ENCODE measurements at regions not wholly inside any gene's neighbourhood (a gene's known extent, or its start where the extent isn't known, plus 50 kb on each side); places are given as distances from the start of the nearest gene placed in this dataset.
"Not testable (repeated sequence)": the region's sequence is repeated elsewhere in the genome, so short reads cannot be mapped to it uniquely, and the experiment has no call there.

GRCh38 chr14:86775896-86776295, 1217.1 kb downstream of the GALC start:
- not testable (repeated sequence) for FAIRE-seq

- FAIRE-seq: no peak
These were observed 1218.1 kb downstream of the GALC start for GRCh38 chr14:86774916-86775315.

DNA sequence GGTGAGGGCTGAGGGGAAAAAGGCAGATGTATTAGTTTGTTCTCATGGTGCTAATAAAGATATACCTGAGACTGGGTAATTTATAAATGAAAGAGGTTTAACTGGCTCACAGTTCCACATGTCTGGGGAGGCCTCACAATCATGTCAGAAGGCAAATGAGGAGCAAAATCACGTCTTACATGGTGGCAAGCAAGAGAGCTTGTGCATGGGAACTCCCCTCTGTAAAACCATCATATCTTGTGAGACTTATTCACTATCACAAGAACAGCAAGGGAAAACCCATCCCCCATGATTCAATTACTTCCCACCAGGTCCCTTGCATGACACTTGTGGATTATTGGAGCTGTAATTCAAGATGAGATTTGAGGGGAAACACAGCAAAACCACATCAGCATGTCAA, 1220.9 kb downstream of the GALC start:
- FAIRE-seq: no peak

DNA sequence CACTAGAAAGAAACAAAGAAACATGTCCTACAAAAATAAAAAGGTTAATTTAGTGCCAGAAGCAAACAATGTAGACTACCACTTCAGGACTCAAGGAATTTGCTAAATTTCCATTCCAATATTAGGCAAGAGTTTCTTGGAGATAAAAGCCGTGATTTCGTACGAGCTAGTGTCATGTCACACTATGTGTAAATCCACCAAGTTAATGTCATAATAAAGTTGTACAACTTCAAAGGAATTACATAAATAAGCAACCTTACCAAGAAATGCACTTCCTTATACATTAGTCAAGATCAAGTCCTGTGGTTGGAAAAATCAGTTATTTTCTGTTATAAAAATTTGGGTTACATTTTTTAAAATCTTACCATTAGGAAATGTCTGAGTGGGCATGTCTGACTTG, 1222.8 kb downstream of the GALC start:
- FAIRE-seq: no peak

- no peak for FAIRE-seq
These were observed 1226.5 kb downstream of the GALC start for GRCh38 chr14:86766469-86766868.

DNA sequence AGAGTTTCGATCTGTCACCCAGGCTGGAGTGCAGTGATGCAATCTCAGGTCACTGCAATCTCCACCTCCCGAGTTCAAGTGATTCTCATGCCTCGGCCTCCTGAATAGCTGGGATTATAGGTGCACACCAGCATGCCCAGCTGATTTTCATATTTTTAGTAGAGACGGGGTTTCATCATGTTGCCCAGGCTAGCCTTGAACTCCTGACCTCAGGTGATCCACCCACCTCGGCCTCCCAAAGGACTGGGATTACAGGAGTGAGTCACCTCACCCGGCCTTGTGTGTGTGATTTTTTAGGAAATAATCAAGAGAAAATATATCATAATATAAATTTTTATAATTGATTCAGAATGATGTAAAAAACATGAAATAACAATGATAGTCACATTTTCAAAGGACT, 1231.4 kb downstream of the GALC start:
- no peak for FAIRE-seq

DNA sequence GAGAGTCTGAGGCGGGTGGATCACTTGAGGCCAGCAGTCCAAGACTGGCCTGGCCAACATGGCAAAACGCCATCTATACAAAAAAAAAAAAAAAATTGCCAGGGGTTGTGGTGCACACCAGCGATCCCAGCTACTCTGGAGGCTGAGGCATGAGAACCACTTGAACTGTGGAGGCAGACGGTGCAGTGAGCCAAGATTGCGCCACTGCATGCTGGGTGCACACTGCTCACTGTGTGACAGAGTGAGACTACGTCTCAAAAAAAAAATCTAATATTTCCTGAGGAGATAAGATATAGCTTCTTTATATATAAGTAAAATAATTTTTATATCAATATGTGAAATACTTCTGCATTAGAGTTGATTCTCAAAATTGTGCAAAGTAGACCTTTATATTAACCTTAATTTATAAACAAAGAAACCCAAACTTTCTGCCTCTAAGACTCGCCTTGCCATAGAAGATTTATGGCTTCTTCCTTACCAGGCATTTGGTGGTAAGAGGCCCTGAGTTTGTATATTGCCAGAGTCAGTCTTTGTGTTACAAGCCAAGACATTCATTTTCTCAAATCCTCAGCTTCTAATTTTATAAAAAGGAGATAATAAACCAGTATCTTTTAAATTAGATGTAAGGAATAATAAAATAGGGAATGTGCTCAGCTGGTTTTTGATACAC, 1226.7 kb downstream of the FLRT2 start:
- no peak for FAIRE-seq

- FAIRE-seq: not testable (repeated sequence)
These were observed 1220.5 kb downstream of the FLRT2 start for GRCh38 chr14:86750488-86750887.

GRCh38 chr14:86739761-86740160, 1209.8 kb downstream of the FLRT2 start:
- no peak for FAIRE-seq

GRCh38 chr14:86731427-86731826, 1201.5 kb downstream of the FLRT2 start:
- not testable (repeated sequence) for FAIRE-seq

DNA sequence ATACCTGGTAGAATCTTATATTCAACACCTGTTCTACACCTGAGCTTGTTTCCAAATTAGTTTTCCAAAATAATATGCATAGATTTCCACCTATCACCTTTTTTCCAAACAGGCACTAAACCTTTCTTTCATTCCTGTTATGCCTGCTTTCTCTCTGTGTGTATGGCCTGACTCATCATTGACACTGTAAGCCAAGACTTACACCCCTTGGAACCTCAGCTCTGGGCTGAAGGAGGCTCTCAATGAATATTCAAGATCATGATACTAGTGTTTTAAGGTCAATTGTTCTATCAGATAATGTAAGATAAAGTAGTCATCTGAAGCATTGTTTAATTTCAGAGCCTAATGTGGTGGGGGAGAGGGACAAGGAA, 1193.3 kb downstream of the FLRT2 start:
- no peak for FAIRE-seq

DNA sequence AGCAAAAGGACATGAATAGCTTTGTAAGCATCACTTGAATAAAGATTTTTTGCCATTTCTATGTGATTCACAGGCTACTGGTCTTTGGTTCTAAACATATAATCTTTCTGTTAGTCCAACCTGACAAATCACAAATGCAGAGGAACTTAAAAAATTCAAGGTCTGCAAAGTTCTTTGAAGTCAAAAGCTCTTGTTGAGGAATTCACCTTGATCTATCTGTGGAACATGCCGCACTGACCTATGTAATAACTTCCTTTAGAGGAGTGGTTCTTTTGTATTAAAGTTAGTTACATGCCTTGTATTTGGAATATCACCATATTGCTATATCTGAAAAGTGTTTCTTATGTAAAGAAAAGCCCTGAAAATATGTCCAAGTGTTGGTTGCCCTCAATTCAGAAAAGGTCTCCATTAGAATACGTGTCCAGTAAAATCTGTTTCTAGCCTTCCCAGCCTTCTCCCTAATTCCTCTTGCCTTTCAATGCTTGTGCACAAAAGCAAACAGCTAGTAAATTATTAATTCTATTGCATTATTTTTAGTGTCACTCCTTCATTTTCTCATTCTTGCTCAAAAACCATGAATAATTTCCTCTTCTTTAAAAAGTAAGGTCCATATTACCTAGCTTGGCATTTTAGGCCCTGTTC, 1192.8 kb downstream of the FLRT2 start:
- no peak for FAIRE-seq

DNA sequence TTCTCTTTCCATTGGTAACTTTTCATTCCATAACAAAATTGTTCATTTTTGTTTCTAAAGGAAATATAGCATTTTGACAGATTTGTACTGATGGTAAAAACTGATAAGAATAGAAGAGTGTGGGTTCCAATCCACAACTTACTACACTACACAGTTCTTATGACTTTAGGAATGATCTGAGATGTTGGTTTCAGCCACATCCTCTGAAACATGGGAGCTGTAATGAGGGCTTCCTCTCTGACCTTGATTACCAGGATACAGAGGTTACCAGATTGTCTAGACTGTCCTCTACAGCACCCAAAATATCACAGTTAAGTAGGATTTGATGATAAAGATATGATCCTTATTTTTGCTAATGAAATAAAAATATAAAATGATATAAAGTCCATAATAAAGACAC, 1184.6 kb downstream of the FLRT2 start:
- no peak for FAIRE-seq

GRCh38 chr14:86714153-86714552, 1184.2 kb downstream of the FLRT2 start:
- no peak for FAIRE-seq

DNA sequence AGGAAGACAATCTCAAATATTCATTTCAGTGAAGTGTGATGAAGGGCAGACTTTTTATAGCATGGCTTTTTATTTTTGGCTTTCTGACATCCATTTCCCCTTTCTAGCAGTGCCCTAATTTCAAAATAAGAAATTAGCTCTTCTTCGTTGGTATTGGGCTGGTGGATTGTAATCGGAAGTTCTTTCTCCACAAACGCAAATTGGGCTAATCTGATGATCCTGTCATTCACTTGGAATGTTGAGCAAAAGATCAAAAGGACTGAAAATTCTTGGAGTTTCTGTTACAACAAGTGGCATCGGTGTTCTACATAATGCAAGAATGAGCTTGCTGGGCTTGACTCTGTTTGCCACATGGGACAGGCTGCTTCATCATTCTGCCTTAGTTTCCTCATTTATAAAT, 1182.8 kb downstream of the FLRT2 start:
- no peak for FAIRE-seq

GRCh38 chr14:86712176-86712575, 1182.2 kb downstream of the FLRT2 start:
- FAIRE-seq: no peak

GRCh38 chr14:86708846-86709339, 1178.9 kb downstream of the FLRT2 start:
- no peak for FAIRE-seq

GRCh38 chr14:86707071-86707470, 1177.1 kb downstream of the FLRT2 start:
- no peak for FAIRE-seq

DNA sequence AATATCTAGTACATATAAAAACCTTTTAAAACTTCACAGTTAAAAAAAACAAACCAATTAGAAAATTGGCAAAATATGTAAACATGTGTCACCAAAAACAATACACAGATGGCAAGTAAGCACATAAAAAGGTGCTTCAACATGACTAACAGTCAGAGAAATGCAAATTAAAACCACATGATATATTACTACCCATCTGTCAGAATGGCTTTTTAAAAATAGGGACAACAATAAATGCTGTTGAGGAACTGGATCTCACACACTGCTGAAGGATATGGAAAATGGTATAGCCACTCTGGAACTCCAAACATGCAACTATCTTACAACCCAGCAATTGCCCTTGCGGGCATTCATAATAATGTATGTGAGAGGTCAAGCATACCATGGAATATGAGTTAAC, 1153.6 kb downstream of the FLRT2 start:
- no peak for FAIRE-seq

- no peak for FAIRE-seq
These were observed 1145.1 kb downstream of the FLRT2 start for GRCh38 chr14:86675059-86675458.

DNA sequence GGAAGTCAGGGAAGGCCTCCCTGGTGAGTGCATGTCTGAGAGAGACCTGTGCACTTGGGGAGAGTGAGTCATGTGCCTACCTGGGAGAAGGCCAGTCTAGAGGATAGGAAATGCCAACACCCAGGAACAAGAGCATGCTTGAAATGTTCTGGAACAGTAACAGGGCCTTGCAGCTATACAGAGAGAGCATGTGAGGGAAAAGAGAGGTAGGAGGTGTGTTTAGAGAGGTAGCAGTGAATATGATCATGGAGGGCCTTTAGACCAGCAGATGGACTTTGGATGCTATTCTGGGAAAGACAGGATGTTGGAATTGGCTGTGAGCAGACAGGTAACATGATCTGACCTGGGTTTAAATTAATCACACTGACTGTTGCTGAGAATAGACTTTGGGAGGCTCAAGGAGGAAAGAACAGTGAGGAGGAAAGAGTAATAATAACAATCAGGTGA, 1143.6 kb downstream of the FLRT2 start:
- FAIRE-seq: no peak

DNA sequence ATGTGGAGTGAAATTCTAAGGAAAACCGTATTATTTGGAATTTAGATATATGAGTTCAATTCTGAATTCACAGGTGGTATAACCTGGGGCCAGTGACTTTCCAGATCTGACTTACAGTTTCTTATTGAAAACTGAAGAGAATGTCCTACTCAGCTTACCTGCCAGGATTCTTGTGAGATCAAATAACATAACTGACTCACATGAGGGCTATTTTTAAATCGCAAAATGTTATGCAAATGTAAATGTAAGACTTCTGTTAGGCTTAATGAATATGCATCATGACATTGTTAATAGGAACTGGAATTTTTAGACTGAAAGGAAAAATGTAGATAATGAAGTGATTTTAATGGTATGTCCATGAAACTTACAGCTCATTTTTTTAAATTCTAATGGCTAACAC, 1142.1 kb downstream of the FLRT2 start:
- no peak for FAIRE-seq

DNA sequence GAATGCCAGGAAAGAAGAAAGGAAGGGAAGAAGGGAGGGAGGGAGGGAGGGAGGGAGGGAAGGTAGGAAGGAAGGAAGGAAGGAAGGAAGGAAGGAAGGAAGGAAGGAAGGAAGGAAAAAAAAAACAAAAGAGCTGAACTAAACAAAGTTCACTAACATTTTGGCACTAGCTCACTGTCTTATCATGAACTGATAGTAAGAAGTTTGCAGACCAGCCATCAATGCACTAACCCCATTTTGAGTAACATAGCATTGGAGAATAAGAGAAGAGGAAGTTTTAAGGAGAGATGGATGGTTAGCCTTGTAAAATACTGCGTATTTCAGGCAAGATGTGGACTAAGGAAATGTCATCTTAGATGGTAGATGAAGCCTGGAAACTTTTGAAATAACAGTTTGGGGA, 1136.0 kb downstream of the FLRT2 start:
- FAIRE-seq: no peak

GRCh38 chr14:86662334-86662733, 1132.4 kb downstream of the FLRT2 start:
- FAIRE-seq: no peak

Data from TTC549 (cell line).